Trophoblast cell (in vitro differentiated cells and primary cell): ENCODE measurements at regions not wholly inside any gene's neighbourhood (a gene's known extent, or its start where the extent isn't known, plus 50 kb on each side); places are given as distances from the start of the nearest gene placed in this dataset.

Experiments used
- DNase-seq, 2 donors: peaks; one replicate each; pipeline ENCODE4 v3.0.0-alpha.2; 2016
- H2AFZ ChIP-seq: 2 replicates; pipeline ENCODE4 v1.6.1; 2013; ENCODE audit warnings: low read length, moderate library complexity, mild to moderate bottlenecking; ENCODE audit not compliant: insufficient read depth, poor library complexity
- H2AK5ac ChIP-seq: 2 replicates; pipeline ENCODE4 v1.6.1; 2013; ENCODE audit warnings: mild to moderate bottlenecking, low read length
- H2BK120ac ChIP-seq: 2 replicates; pipeline ENCODE4 v1.6.1; 2013; ENCODE audit warnings: low read length, mild to moderate bottlenecking, moderate library complexity; ENCODE audit not compliant: insufficient read depth, poor library complexity
- H2BK12ac ChIP-seq: 2 replicates; pipeline ENCODE4 v1.6.1; 2013; ENCODE audit warnings: mild to moderate bottlenecking, low read length, moderate library complexity
- H2BK5ac ChIP-seq: 2 replicates; pipeline ENCODE4 v1.6.1; 2013; ENCODE audit warnings: low read length, low read depth, moderate library complexity, mild to moderate bottlenecking; ENCODE audit not compliant: poor library complexity
- H3K14ac ChIP-seq: 2 replicates; pipeline ENCODE4 v1.6.1; 2013; ENCODE audit warnings: mild to moderate bottlenecking, low read length
- H3K18ac ChIP-seq: 2 replicates; pipeline ENCODE4 v1.6.1; 2013; ENCODE audit warnings: mild to moderate bottlenecking, low read length
- H3K23ac ChIP-seq: 2 replicates; pipeline ENCODE4 v1.6.1; 2013; ENCODE audit warnings: low read length
- H3K27ac ChIP-seq: 2 replicates; pipeline ENCODE4 v1.5.1; 2013; ENCODE audit warnings: low read depth, mild to moderate bottlenecking, inconsistent platforms, low read length, moderate library complexity
- H3K27me3 ChIP-seq: 2 replicates; pipeline ENCODE4 v1.6.1; 2013; ENCODE audit warnings: inconsistent platforms, mild to moderate bottlenecking, low read length, moderate library complexity; ENCODE audit not compliant: insufficient read depth
- H3K36me3 ChIP-seq, 2 experiments: 1 replicate in 1 of 2; 2 replicates in 1 of 2; pipeline ENCODE4 v1.6.1; 2013; ENCODE audit warnings: low read length in 2 of 2, mild to moderate bottlenecking in 2 of 2, moderate library complexity in 1 of 2; ENCODE audit not compliant: insufficient read depth in 2 of 2, control insufficient read depth in 1 of 2
- H3K4ac ChIP-seq: 2 replicates; pipeline ENCODE4 v1.6.1; 2013; ENCODE audit warnings: low read depth, mild to moderate bottlenecking, low read length, moderate library complexity
- H3K4me1 ChIP-seq, 2 experiments: 1 replicate in 1 of 2; 2 replicates in 1 of 2; pipeline ENCODE4 v1.6.1; 2013; ENCODE audit warnings: low read length in 2 of 2, mild to moderate bottlenecking in 2 of 2, moderate library complexity in 1 of 2; ENCODE audit not compliant: insufficient read depth in 2 of 2, control insufficient read depth in 1 of 2
- H3K4me2 ChIP-seq: 2 replicates; pipeline ENCODE4 v1.6.1; 2013; ENCODE audit warnings: inconsistent platforms, mild to moderate bottlenecking, low read length, moderate library complexity
- H3K4me3 ChIP-seq: 2 replicates; pipeline ENCODE4 v1.5.1; 2013; ENCODE audit warnings: mild to moderate bottlenecking, low read depth, low read length, inconsistent platforms
- H3K79me1 ChIP-seq: one replicate; pipeline ENCODE4 v1.6.1; 2013; ENCODE audit warnings: low read length
- H3K79me2 ChIP-seq: 2 replicates; pipeline ENCODE4 v1.6.1; 2013; ENCODE audit warnings: low read length, mild to moderate bottlenecking; ENCODE audit not compliant: control insufficient read depth, insufficient read depth, poor library complexity
- H3K9ac ChIP-seq: 2 replicates; pipeline ENCODE4 v1.6.1; 2013; ENCODE audit warnings: mild to moderate bottlenecking, low read length
- H3K9me3 ChIP-seq: 2 replicates; pipeline ENCODE4 v1.6.1; 2013; ENCODE audit warnings: low read depth, mild to moderate bottlenecking, control low read depth, inconsistent platforms, low read length; ENCODE audit not compliant: insufficient read depth
- H4K12ac ChIP-seq: 2 replicates; pipeline ENCODE4 v1.6.1; 2013; ENCODE audit warnings: low read depth, mild to moderate bottlenecking, low read length, moderate library complexity
- H4K8ac ChIP-seq: 2 replicates; pipeline ENCODE4 v1.6.1; 2013; ENCODE audit warnings: low read depth, mild to moderate bottlenecking, low read length, moderate library complexity
- H4K91ac ChIP-seq: one replicate; pipeline ENCODE4 v1.6.1; 2013; ENCODE audit warnings: low read depth, mild to moderate bottlenecking, low read length, moderate library complexity
- WGBS: extraction: QIAGEN DNeasy Blood & Tissue Kit; methylation state at CpG from one replicate; pipeline ENCODE4 v1.1.7; 2013; ENCODE audit warnings: missing lambda C conversion rate; ENCODE audit not compliant: insufficient read length, insufficient coverage; ENCODE audit errors: extremely low coverage; 5-methylcytosine and 5-hydroxymethylcytosine counted together

DNA sequence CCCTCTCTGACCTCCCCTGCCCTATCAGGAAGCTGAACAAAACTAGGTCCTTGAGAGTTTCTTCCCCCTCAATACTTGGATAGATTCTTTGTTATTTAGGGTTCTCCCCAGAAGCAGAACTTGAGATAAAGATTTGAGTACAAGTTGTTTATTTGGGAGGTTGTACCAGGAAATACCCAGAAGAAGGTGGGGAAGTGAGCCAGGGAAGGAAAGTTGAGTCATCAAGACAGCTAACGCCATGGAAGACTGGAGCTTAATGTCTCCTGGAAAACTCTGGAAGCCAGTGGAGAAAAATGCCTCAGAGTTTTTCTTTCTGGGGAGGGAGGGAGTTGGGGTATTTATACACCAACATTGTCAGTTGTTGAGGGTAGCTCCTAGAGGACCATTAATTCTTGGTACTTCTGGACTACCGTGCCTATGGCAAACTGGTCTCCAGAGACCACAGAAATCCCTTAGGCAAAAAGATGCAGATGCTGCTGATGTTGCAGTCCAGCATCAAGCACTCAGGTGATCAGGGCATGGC is 102.6 kb upstream of the ZFP64 start:
- no peak overlapping the region for H2BK12ac ChIP-seq
- H3K4me3 ChIP-seq: no peak overlapping the region
- no peak for DNase-seq
- no peak overlapping the region for H2BK120ac ChIP-seq
- H3K4me2 ChIP-seq: no peak overlapping the region
- no peak overlapping the region for H4K12ac ChIP-seq
- H3K9me3 ChIP-seq: no peaks in the 10 kb centered on the region
- H4K91ac ChIP-seq: no peak overlapping the region
- H2AK5ac ChIP-seq: no peak overlapping the region
- H3K27me3 ChIP-seq: no peaks in the 10 kb centered on the region
- no peak overlapping the region for H3K18ac ChIP-seq
- H2BK5ac ChIP-seq: no peak overlapping the region
- H3K14ac ChIP-seq: no peak overlapping the region
- H3K9ac ChIP-seq: no peak overlapping the region
- H3K36me3 ChIP-seq: no peaks in the 10 kb centered on the region
- WGBS: no CpG with 5 or more reads among the region's 2 CpGs
- no peak overlapping the region for H3K27ac ChIP-seq
- H3K79me1 ChIP-seq: no peaks in the 10 kb centered on the region
- no peak overlapping the region for H3K23ac ChIP-seq
- H2AFZ ChIP-seq: no peak overlapping the region
- no peak overlapping the region for H4K8ac ChIP-seq
- H3K4me1 ChIP-seq: no peaks in the 10 kb centered on the region
- H3K4ac ChIP-seq: no peak overlapping the region
- no peaks in the 10 kb centered on the region for H3K79me2 ChIP-seq

GRCh38 chr20:52291109-52291508 is 99.5 kb upstream of the ZFP64 start:
- Histone ChIP-seq H3K4me2 (no peak overlapping the region), H3K79me1 (no peaks in the 10 kb centered on the region), H3K36me3 (no peaks in the 10 kb centered on the region), H3K27ac (no peak overlapping the region), H3K9ac (no peak overlapping the region), H2BK12ac (no peak overlapping the region), H3K18ac (no peak overlapping the region), H3K4me1 (no peaks in the 10 kb centered on the region), H4K91ac (no peak overlapping the region), H4K8ac (no peak overlapping the region), H2BK5ac (no peak overlapping the region), H3K9me3 (no peaks in the 10 kb centered on the region), H2AFZ (no peak overlapping the region), H2BK120ac (no peak overlapping the region), H3K4ac (no peak overlapping the region), H2AK5ac (no peak overlapping the region), H3K79me2 (no peaks in the 10 kb centered on the region), H3K23ac (no peak overlapping the region), H3K4me3 (no peak overlapping the region), H4K12ac (no peak overlapping the region), H3K27me3 (no peaks in the 10 kb centered on the region), H3K14ac (no peak overlapping the region)
- DNase-seq: no peak
- no CpG with 5 or more reads among the region's 12 CpGs for WGBS

DNA sequence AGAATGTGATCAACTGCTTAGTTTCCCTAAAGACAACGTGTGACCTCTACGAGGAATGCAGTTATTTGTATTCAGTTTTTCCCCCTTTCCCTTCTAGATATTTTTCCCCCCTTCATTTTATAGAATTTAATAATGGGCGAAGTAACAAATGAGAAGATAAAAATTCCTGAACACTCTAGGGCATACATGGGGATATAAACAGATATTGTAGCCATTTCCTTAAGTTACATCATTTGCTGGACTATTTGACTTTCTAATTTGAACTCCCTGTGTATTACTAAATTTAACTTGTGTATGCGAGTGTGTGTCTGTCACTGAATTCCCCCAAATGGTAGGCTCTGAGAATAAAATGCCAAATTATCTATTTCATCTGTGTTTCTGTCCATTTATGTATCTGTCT is 99.0 kb upstream of the ZFP64 start:
- Histone ChIP-seq H2BK12ac (no peak overlapping the region), H2BK5ac (no peak overlapping the region), H4K12ac (no peak overlapping the region), H4K91ac (no peak overlapping the region), H4K8ac (no peak overlapping the region), H2BK120ac (no peak overlapping the region), H3K9me3 (no peaks in the 10 kb centered on the region), H3K4me2 (no peak overlapping the region), H3K4me3 (no peak overlapping the region), H3K18ac (no peak overlapping the region), H3K9ac (no peak overlapping the region), H2AFZ (no peak overlapping the region), H3K79me2 (no peaks in the 10 kb centered on the region), H3K4me1 (no peaks in the 10 kb centered on the region), H3K27me3 (no peaks in the 10 kb centered on the region), H3K23ac (no peak overlapping the region), H2AK5ac (no peak overlapping the region), H3K36me3 (no peaks in the 10 kb centered on the region), H3K27ac (no peak overlapping the region), H3K4ac (no peak overlapping the region), H3K14ac (no peak overlapping the region), H3K79me1 (no peaks in the 10 kb centered on the region)
- no peak for DNase-seq
- no CpG with 5 or more reads among the region's 4 CpGs for WGBS

DNA sequence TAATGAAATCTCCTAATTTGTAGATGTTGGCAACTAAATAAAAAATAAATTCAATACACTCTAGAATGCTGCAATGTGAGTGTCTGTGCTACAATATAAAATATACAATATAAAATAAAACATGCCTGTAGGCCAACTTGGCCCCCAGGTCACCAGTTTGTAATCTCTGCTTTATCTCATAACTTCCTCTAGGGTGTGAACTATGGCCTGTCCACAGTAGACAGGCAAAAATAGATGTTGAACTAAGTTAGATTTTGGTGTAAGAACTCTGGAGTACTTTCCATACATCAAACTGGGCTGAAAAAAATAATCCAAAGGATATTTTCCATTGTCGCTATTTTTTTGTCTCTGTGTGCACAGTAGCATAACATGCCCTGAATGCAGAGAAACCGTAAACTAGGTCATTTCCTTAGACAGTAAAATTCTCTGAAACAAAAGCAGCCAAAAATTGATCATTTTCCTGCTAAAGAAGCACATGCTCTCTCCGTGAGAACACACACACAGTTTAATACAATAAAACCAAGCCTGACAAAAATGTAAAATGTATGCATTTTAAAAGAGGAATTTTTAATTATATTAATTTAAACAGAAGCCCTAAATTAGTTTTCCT is 98.5 kb upstream of the ZFP64 start:
- Histone ChIP-seq H4K12ac (no peak overlapping the region), H3K27me3 (no peaks in the 10 kb centered on the region), H3K79me1 (no peaks in the 10 kb centered on the region), H3K14ac (no peak overlapping the region), H3K4ac (no peak overlapping the region), H3K23ac (no peak overlapping the region), H2BK5ac (no peak overlapping the region), H3K36me3 (no peaks in the 10 kb centered on the region), H4K8ac (no peak overlapping the region), H3K27ac (no peak overlapping the region), H2AK5ac (no peak overlapping the region), H3K18ac (no peak overlapping the region), H3K4me3 (no peak overlapping the region), H3K4me2 (no peak overlapping the region), H3K79me2 (no peaks in the 10 kb centered on the region), H2BK12ac (no peak overlapping the region), H3K9me3 (no peaks in the 10 kb centered on the region), H2AFZ (no peak overlapping the region), H4K91ac (no peak overlapping the region), H3K4me1 (no peaks in the 10 kb centered on the region), H2BK120ac (no peak overlapping the region), H3K9ac (no peak overlapping the region)
- no peak for DNase-seq
- WGBS: no CpG with 5 or more reads among the region's 3 CpGs
